ENCODE measurements at regions not wholly inside any gene's neighbourhood (a gene's known extent, or its start where the extent isn't known, plus 50 kb on each side); places are given as distances from the start of the nearest gene placed in this dataset.
A peak's percentile ranks its signal among the peaks of the same experiment; 100 is the strongest.

GRCh38 chr6:150720774-150721233 lies 121.1 kb downstream of the PLEKHG1 start (continued):
- TF ChIP-seq USF1 (IDR thresholded peaks at IDR 0.05; ENCODE audit: borderline replicate concordance, extremely low read length, insufficient read depth, low read depth, low read length) (no peak), SIN3A (IDR thresholded peaks at IDR 0.05; ENCODE audit: low read depth, low read length) (no peak), SRF (IDR thresholded peaks at IDR 0.05; ENCODE audit: low read depth in 2 of 2, low read length in 2 of 2) (no peak), JUND (IDR thresholded peaks at IDR 0.05; ENCODE audit: low read depth, low read length) (peak; percentile 54; the same call in 1 of the 2 replicates), CTCF (IDR thresholded peaks at IDR 0.05 in 2 of 3, conservative IDR thresholded peaks at IDR 0.05 in 1 of 3; ENCODE audit: control insufficient read depth in 2 of 3, extremely low read depth in 1 of 3, insufficient read depth in 1 of 3, low read depth in 3 of 3, low read length in 3 of 3) (peak in 1 of 3 experiments; percentile 16; a peak in 1 of 6 replicates), IKZF2 (IDR thresholded peaks at IDR 0.05) (peak; percentile 95 to 98), NFXL1 (IDR thresholded peaks at IDR 0.05; ENCODE audit: borderline replicate concordance) (no peak), ZNF24 (IDR thresholded peaks at IDR 0.05) (0 out of 2 replicates have a peak, but pooled peaks have one; percentile 5), TCF7 (IDR thresholded peaks at IDR 0.05; ENCODE audit: borderline replicate concordance) (peak; percentile 81), CREB1 (IDR thresholded peaks at IDR 0.05; ENCODE audit: low read depth) (peak; percentile 87), PAX5 (IDR thresholded peaks at IDR 0.05; ENCODE audit: borderline replicate concordance, low read depth, low read length) (peak; percentile 93), POLR2A (IDR thresholded peaks at IDR 0.05; ENCODE audit: low read depth, low read length) (no peak), NR2F1 (conservative IDR thresholded peaks at IDR 0.05) (peak; percentile 70), MEF2B (IDR thresholded peaks at IDR 0.05; ENCODE audit: partially characterized antibody, poor library complexity, severe bottlenecking) (peak; percentile 88), WRNIP1 (IDR thresholded peaks at IDR 0.05; ENCODE audit: borderline replicate concordance, low read depth, low read length) (0 out of 2 replicates have a peak, but pooled peaks have one; percentile 30), CHD4 (IDR thresholded peaks at IDR 0.05) (no peak), RAD21 (IDR thresholded peaks at IDR 0.05; ENCODE audit: insufficient read depth, low read depth, low read length) (peak; percentile 40), KDM1A (IDR thresholded peaks at IDR 0.05; ENCODE audit: borderline replicate concordance) (no peak), BACH1 (IDR thresholded peaks at IDR 0.05; ENCODE audit: borderline replicate concordance) (peak; percentile 98), MTA3 (IDR thresholded peaks at IDR 0.05; ENCODE audit: borderline replicate concordance, low read length) (peak; percentile 78; the same call in 1 of the 2 replicates), SMAD5 (IDR thresholded peaks at IDR 0.05; ENCODE audit: low read depth) (no peak), CUX1 (IDR thresholded peaks at IDR 0.05; ENCODE audit: insufficient replicate concordance, low read depth, low read length) (peak; percentile 25), BHLHE40 (IDR thresholded peaks at IDR 0.05; ENCODE audit: borderline replicate concordance in 1 of 2, low read depth in 2 of 2, low read length in 1 of 2) (peak; percentile 76), NR2C1 (IDR thresholded peaks at IDR 0.05) (no peak)

Data from GM12878 (cell line).